NCI-H2107 treated with DMSO at 0.1 percent for 48 hours (cell line): ENCODE measurements at regions not wholly inside any gene's neighbourhood (a gene's known extent, or its start where the extent isn't known, plus 50 kb on each side); places are given as distances from the start of the nearest gene placed in this dataset.

ENCODE experiments used
- DNase-seq: peaks from one replicate; lab custom pipeline; 2025; ENCODE audit not compliant: unreplicated experiment; lab: John Stamatoyannopoulos, UW

DNA sequence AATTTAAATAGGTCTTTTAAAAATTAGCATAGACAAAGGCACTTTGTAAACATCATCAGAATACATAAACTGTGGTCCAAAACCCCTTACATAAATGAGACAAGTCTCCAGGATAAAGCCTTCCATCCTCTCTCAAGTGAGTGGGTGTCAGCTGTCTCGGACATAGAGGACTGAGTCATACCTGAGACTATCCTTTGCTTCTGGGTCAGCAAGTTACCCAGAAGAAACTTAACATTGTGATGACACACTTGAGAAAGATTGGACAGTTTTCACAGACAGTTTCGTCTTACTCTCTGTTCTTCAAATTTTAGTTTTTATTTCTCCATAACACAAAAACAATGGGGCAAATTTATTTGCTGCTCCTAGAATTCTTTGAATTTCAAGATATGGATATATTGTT lies 838.0 kb downstream of the DHX35 start:
- no peak for DNase-seq

GRCh38 chr20:39799366-39799965 lies 837.3 kb downstream of the DHX35 start:
- no peak for DNase-seq

DNA sequence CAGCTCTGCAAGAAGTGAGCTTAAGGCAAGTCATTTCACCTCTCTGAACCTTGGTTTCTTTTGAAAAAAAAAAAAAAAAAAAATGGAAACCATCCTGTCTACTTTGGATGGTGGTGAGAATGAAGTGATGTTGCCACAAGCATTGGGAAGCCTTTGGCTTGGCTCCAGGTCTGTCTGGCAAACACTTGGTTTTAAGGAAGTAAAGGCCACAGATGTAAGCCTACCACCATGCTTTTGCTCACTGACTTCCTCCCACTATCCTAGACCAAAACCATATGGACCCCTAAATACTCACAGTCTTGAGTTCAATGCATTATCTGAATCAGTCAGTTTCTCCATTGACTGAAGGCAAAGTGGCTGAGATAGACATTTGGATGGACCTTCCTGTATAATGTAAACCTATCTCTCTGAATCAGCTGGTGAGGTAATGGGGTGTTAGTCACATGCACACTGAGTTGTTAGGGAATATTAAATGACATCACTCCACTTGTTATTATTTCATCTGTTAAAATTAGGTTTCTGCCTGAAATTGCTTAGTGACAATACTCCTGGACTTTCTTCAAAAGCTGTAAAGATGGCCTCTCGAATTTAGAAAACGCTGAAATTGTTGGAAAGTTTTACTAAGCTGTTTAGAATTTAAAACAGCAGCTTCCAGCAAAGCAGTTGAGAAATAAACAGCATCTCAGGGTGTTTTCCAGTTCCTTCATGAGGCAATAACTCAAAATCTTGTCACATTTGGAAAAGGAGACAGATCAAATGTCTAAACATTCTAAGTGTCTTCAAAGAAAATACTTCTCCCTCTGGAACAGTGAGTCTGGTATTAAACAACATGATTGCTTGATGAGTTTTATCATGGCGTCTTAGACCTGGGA lies 833.5 kb downstream of the DHX35 start:
- DNase-seq: no peak

- no peak for DNase-seq
Observed at GRCh38 chr20:39792334-39792733, 830.2 kb downstream of the DHX35 start.

- no peak for DNase-seq
Observed at GRCh38 chr20:39789411-39789810, 827.3 kb downstream of the DHX35 start.

DNA sequence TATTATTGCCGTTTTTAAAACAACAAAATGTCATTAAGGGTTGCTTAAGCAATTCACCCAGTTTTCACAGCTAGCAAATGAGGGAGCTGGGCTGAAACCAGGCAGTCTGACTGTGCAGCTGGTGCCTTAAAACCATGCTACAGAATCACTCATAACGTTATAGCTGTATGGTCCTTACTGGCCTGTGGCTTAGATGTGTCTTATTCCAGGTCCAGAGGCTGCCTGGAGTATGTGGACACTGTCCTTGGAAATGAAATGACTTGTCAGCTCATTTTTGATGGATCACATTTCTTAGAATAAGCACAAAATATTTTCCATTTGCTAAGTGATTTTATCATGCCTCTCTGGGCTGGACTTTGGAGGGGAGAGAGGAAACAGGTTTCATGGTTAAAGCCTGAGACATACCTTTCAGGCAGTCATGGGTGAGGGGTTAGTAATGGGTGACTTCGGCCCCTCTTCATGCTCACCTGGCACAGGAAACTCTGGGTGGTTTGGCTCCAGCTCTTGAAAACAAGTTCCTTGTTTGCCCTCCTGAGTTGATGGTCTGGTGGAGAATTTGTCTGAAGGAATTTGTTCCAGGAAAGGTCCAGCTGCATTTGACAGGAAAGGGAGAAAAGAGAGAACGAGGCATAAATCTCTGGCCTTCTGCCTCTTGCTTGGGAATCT lies 823.2 kb downstream of the DHX35 start:
- no peak for DNase-seq

DNA sequence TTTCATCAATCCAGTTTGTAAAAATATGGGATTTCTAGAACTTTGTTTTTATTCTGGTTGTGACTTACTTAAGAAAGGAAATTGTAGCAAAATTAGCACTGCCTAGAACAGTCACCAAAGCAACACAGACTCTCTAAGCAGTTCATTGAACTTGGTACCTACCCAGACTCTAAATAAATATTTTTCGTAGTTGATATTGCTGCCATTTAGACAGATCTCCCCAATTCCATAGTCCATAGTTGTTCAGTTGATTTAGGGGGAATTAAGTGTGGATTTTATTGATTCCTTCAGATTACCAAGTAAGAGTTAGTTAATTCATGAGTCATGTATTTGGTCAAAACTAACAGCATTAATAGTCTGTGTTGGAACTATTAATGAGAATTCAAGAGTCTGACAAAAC lies 822.5 kb downstream of the DHX35 start:
- no peak for DNase-seq

GRCh38 chr20:39778847-39779604 lies 816.9 kb downstream of the DHX35 start:
- no peak for DNase-seq

DNA sequence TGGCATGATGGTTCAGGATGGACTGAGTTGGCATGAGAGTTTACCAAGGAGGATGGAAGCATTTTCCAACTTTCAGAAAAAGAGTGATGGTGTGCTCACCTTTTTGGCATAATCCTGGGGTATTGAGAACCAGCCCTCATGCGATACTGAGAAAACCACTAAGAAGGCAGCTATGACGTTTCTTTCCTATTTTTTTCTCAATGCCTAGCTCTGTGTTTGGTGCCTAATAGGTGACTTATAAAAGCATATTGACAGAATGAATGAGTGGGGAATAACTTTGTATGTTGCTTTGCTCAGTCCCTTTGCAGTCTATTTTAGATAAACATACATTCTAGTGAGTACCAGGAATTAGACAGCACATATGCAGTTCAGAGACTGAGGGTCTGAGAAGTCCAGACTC lies 816.3 kb downstream of the DHX35 start:
- no peak for DNase-seq

DNA sequence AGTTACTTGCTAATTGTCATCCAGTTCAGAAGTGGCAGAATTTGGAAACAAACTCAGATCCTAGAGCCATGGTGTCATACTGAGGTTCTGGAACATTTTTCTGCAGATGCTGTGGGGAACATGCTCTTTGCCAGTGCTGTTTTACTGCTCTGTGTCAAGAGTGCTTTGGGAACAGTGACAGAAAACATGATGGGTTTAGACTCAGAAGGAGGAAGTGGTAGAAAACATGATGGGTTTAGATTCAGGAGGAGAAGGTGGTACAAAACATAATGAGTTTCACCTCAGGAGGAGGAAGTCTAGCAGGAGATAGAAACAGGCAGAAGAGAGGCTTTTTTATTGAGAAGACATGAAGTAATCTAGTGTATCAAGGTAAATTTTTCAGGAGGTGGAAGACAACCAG lies 815.5 kb downstream of the DHX35 start:
- no peak for DNase-seq

GRCh38 chr20:39775110-39775509 lies 813.0 kb downstream of the DHX35 start:
- DNase-seq: no peak

GRCh38 chr20:39773380-39774000 lies 811.3 kb downstream of the DHX35 start:
- no peak for DNase-seq

- DNase-seq: no peak
Observed at GRCh38 chr20:39767352-39767751, 805.2 kb downstream of the DHX35 start.

DNA sequence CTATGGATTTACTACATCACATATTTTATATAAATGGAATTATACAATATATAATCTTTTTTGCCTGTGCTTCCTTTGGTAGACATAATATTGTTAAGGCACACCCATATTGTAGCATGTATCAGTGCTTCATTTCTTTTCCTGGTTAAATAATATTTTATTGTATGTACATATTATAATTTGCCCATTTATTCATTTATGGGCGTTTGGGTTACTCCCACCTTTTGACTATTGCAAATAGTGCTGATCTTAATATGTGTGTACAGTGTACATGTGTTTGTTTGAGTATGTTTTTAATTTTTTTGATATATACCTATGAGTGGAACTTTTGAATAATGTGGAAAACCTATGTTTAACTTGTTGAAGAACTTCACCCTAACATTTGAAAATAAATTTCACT lies 804.2 kb downstream of the DHX35 start:
- DNase-seq: no peak

DNA sequence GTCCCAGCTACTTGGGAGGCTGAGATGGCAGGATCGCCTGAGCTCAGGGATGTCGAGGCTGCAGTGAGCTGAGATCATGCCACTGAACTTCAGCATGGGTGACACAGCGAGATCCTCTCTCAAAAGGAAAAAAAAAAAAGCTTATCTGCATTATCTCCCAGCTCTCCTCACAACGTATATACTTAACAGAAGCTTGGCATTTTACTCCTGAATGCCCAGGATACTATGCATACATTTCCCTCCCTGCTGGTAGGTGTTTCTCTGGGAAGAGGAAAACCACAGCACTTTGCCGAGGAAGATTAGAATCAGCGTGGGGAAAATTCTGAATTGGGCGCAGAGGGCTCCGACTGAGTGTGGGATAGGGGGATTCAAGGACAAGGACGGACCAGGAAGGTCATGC lies 800.6 kb downstream of the DHX35 start:
- DNase-seq: no peak

DNA sequence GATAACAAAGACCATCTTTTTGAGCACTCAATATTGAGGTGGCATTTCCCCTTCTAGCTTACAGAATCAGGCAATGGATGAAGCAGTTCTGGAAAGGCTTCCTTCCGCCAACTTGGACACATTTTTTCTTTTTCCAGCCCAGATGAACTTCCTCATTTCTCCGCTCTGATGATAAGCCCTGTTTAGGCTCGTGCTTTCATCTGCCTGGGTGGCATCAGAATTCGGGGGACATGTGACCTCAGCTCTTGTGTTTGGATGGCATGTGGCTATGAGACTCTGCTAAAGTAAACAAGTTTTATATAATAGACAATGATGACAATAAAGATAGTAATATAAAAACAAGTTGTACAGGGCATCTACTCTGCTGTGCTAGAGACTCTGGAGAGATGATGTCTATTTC lies 796.7 kb downstream of the DHX35 start:
- no peak for DNase-seq

- no peak for DNase-seq
Observed at GRCh38 chr20:39756828-39757227, 794.7 kb downstream of the DHX35 start.

DNA sequence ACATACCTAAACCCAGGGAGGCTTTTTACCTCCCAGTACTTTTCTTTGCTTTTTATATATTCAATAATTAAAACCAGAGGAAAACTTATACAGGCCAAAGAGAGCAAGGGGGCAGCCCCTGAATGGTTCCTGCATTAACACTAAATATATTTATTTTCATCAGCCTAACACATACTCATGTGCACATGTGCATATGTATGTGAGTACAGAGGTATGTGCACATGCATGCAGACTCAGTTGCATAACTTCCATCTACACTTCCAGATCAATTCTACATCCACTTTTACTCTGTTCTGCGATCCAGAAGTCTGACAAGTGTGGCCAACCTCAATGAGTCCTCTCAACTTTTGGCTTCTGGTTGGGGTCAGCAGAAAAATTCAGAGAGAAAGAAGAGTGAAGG lies 794.2 kb downstream of the DHX35 start:
- no peak for DNase-seq

DNA sequence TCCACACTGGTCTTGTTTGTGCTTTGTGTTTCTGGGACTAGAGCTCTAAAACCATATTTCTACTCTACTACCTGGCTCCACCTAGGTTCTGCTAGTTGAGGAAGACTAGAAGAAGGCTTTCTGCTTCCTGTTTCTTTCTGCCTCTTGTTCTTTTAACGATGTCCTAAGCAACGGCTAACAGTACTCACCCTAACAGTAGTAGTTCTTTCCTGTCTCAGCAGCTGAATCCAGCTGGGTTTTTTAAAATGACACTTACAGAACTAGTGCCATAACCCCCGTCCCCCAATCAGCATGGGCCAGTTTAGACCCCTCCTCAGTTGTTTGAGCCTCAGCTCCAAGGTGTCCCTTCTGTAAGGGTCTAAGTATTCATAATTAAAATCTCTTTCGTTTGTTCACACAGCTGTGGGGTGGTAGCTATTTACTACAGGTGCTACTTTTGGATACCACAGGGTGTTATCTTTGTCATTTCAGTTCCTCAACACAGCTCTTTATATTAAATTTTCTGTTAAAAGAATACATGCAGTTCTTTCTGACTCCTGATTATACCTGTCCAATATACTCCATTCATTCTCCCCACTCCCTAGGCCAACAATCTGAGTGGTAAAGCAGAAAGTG lies 790.2 kb downstream of the DHX35 start:
- DNase-seq: no peak

DNA sequence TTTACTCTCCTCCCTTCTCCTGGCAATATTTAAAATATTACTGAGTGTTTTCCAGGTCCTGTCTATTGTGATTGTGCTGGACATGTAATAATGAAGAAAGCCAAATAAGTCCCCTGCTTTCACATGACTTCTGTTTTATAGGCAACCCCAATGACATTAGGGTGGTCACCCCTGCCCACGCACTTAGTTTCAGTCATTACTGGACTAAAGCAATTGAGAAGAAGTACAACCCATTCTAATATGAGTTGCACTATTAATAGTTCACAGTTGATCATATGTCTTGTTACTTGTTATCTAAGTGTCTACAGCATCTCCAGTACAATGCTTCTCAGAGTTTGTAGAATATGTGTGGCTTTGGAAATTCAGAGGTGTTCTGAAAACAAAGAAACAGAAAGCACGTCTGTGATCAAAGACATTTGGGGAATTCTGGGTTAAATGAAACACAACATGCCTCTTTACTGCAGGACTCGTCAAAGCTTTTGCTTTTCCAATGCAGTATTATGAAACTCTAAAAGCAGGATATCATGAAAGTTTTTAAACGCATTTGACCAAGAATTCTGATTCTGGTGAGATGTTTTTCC lies 789.5 kb downstream of the DHX35 start:
- no peak for DNase-seq
